ENCODE measurements at regions not wholly inside any gene's neighbourhood (a gene's known extent, or its start where the extent isn't known, plus 50 kb on each side); places are given as distances from the start of the nearest gene placed in this dataset.

DNA sequence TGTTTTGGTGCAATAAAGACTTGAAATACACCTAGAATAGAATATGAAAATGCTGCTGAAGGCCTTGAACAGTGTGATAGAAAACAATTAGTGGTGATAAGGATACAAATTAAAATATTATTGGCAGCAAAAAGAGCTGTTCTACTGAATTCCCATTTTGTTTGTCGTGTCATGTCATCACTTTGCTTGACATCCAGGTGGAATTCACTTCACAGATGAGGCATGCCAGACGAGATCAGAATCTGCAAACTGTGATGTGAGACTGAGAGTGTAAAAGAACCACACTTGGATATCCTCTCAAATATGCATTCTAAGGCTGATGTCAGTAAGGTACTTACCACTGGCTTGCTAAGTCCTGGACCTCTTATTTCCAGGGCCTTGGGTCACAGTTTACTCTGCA lies 635.1 kb upstream of the STXBP6 start:
- no peaks in the 10 kb centered on the region for H3K4me1 Mint-ChIP-seq
- Histone ChIP-seq H3K18ac (ENCODE audit: insufficient read length, low read depth, low read length) (no peak overlapping the region), H4K5ac (ENCODE audit: insufficient read length, low read depth, low read length) (no peak overlapping the region), H4K20me1 (ENCODE audit: control insufficient read depth, insufficient read depth, insufficient read length) (no peaks in the 10 kb centered on the region), H3K9me3 (ENCODE audit: control insufficient read depth, low read depth, low read length) (no peaks in the 10 kb centered on the region), H3K23ac (ENCODE audit: insufficient read length, low read depth, low read length) (no peak overlapping the region), H3K27ac (ENCODE audit: insufficient read length, low read depth, low read length) (no peak overlapping the region), H3K79me1 (ENCODE audit: insufficient read depth, low read depth, low read length, poor library complexity, severe bottlenecking) (no peaks in the 10 kb centered on the region), H4K91ac (ENCODE audit: insufficient read length, low read depth, low read length) (no peak overlapping the region), H2BK15ac (ENCODE audit: low read depth, low read length) (no peak overlapping the region), H2AFZ (ENCODE audit: low read length) (no peak overlapping the region), H2BK12ac (ENCODE audit: insufficient read length, low read depth, low read length) (no peak overlapping the region), H4K8ac (replicated peaks; ENCODE audit: insufficient read length, low read depth, low read length) (no peak overlapping the region), H2BK120ac (ENCODE audit: low read depth, low read length, poor library complexity, severe bottlenecking) (no peak overlapping the region), H3K56ac (ENCODE audit: insufficient read length, low read depth, low read length) (no peak overlapping the region), H3K14ac (ENCODE audit: insufficient read depth, low read length) (no peak overlapping the region), H3K4me1 (ENCODE audit: insufficient read depth, low read length) (no peaks in the 10 kb centered on the region), H3K23me2 (ENCODE audit: insufficient read length, low read depth, low read length, poor library complexity, severe bottlenecking) (no peaks in the 10 kb centered on the region), H3K4me2 (ENCODE audit: insufficient read depth, insufficient read length, low read length) (no peak overlapping the region), H2AK5ac (ENCODE audit: insufficient read length, low read length) (no peak overlapping the region), H2BK20ac (ENCODE audit: low read depth, low read length, poor library complexity, severe bottlenecking) (no peak overlapping the region), H2BK5ac (ENCODE audit: insufficient read length, low read length) (no peak overlapping the region), H3T11ph (ENCODE audit: low read length) (no peak overlapping the region), H3K9ac (ENCODE audit: extremely low read depth, insufficient read length, low read length) (no peak overlapping the region), H3K79me2 (ENCODE audit: insufficient read depth, low read length) (no peaks in the 10 kb centered on the region), H3K4ac (ENCODE audit: low read depth, low read length) (no peak overlapping the region), H3K27me3 (ENCODE audit: insufficient read depth, low read length) (no peaks in the 10 kb centered on the region)
- H3K9me3 Mint-ChIP-seq = peaks cover 3 to 4% of the 10 kb centered on the region in 2 experiments; a peak in 3 of 5 replicates
- TF ChIP-seq CTCF (conservative IDR thresholded peaks at IDR 0.05) = no peak
- WGBS (ENCODE audit: extremely low coverage, insufficient read length, low lambda C conversion rate) = no CpG with 5 or more reads among the region's 2 CpGs
- H3K4me3 Mint-ChIP-seq = no peak overlapping the region
- DNase-seq = no peak
- H3K36me3 Mint-ChIP-seq (ENCODE audit: insufficient read depth in 1 of 3, low read depth in 3 of 3) = peaks cover 0 to 3% (median 2%) of the 10 kb centered on the region in 3 experiments; a peak in 3 of 7 replicates
- H3K27ac Mint-ChIP-seq = no peak overlapping the region
- H3K27me3 Mint-ChIP-seq (ENCODE audit: low read depth) = no peaks in the 10 kb centered on the region
